Activated CD4-positive, alpha-beta T cell treated with anti-CD3 and anti-CD28 coated beads, Interleukin-2, amount 10 ng/mL, durations not matched to agents 7 days and 5 days (primary cell): ENCODE measurements at regions not wholly inside any gene's neighbourhood (a gene's known extent, or its start where the extent isn't known, plus 50 kb on each side); places are given as distances from the start of the nearest gene placed in this dataset.
"Not testable (repeated sequence)": the region's sequence is repeated elsewhere in the genome, so short reads cannot be mapped to it uniquely, and the experiment has no call there.

Source experiments
- CTCF ChIA-PET: fragments of 350-600 bp; sonication (Branson Sonifier 250); formaldehyde crosslinking; loops from one replicate; lab custom pipeline; 2021; ENCODE audit warnings: antibody characterized with exemption; lab: Charles Lee
- POLR2A ChIA-PET: fragments of 350-600 bp; sonication (Branson Sonifier 250); formaldehyde crosslinking; loops from one replicate; lab custom pipeline; 2021; ENCODE audit warnings: antibody characterized with exemption; lab: Charles Lee
- DNase-seq: peaks from one replicate; pipeline ENCODE4 v3.0.0-alpha.2; 2020
- H3K27ac Mint-ChIP-seq: one replicate; pipeline ENCODE4 v1.8.0; 2021; ENCODE audit warnings: mild to moderate bottlenecking, moderate library complexity, mixed read lengths
- H3K27me3 Mint-ChIP-seq: one replicate; pipeline ENCODE4 v1.8.0; 2021; ENCODE audit warnings: mixed read lengths
- H3K36me3 Mint-ChIP-seq: one replicate; pipeline ENCODE4 v1.8.0; 2021; ENCODE audit warnings: low read depth, mixed read lengths
- H3K4me1 Mint-ChIP-seq: one replicate; pipeline ENCODE4 v1.8.0; 2021; ENCODE audit warnings: mixed read lengths
- H3K4me3 Mint-ChIP-seq: one replicate; pipeline ENCODE4 v1.8.0; 2021; ENCODE audit warnings: mild to moderate bottlenecking, moderate library complexity, mixed read lengths
- H3K9me3 Mint-ChIP-seq: one replicate; pipeline ENCODE4 v1.8.0; 2021; ENCODE audit warnings: mixed read lengths

DNA sequence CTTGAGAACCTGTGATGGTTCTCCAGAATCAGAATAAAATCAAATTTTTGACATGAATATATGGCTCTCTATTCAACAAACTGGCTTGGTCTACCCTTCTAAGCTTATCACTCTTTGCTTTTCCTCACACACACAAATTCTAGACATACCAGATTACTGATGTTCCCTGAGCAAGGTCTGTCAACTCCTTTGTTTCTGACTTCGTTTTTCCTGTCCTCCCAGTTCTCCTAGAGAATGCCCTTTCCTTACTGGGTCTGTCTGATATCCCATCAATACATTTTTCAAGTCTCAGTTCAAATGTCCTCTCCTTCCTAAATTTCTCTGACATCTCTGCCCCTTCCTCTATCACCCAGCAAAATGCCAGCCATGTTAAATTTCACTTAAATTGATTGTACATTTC is 202.1 kb upstream of the IGFBP7 start:
- Mint-ChIP-seq H3K4me3 (no peak overlapping the region), H3K36me3 (no peaks in the 10 kb centered on the region), H3K27ac (no peak overlapping the region), H3K9me3 (no peaks in the 10 kb centered on the region), H3K4me1 (no peaks in the 10 kb centered on the region), H3K27me3 (no peaks in the 10 kb centered on the region)
- no peak for DNase-seq
- CTCF ChIA-PET: no interaction called here
- POLR2A ChIA-PET: no interaction called here

DNA sequence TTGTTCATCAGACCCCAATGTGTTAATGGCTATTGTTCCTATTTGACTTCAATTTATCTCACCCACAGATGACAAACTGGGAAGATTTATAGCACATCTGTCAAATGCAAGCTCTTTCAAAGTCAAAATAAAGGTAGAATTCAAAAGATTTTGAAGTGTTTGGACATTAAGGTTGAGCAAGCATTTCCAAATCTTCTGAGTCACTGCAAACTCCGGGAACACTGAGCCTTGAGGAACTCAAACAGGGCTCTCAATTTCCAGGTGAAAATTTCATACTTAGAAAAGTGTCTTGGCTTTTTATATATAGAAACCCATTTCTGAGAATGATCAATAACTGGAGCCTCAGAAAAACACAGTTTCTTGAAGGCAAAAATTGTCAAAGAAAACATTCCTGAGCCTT is 199.5 kb upstream of the IGFBP7 start:
- Mint-ChIP-seq H3K27ac (no peak overlapping the region), H3K4me3 (no peak overlapping the region), H3K4me1 (no peaks in the 10 kb centered on the region), H3K9me3 (no peaks in the 10 kb centered on the region), H3K36me3 (no peaks in the 10 kb centered on the region), H3K27me3 (no peaks in the 10 kb centered on the region)
- CTCF ChIA-PET: no interaction called here
- POLR2A ChIA-PET: no interaction called here
- DNase-seq: no peak

GRCh38 chr4:57308301-57308700 is 198.1 kb upstream of the IGFBP7 start:
- POLR2A ChIA-PET: no interaction called here
- H3K27ac Mint-ChIP-seq: no peak overlapping the region
- CTCF ChIA-PET: no interaction called here
- DNase-seq: no peak
- H3K9me3 Mint-ChIP-seq: no peaks in the 10 kb centered on the region
- H3K36me3 Mint-ChIP-seq: no peaks in the 10 kb centered on the region
- H3K4me3 Mint-ChIP-seq: no peak overlapping the region
- no peaks in the 10 kb centered on the region for H3K4me1 Mint-ChIP-seq
- H3K27me3 Mint-ChIP-seq: no peaks in the 10 kb centered on the region

DNA sequence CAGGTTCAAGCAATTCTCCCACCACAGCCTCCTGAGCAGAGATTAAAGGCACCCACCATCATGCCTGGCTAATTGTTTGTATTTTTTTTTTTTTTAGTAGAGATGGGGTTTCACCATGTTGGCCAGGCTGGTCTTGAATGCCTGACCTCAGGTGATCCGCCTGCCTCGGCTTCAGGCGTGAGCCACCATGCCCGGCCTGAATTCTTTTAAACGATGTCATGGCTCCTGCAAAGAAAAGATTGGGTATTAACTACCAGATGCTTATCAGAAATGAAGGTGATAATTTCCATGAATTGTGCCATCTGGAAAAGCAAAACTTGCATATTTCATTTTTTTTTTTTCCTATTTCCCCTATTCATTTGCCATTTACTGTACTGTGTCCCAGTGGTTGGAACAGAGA is 195.7 kb upstream of the IGFBP7 start:
- H3K4me1 Mint-ChIP-seq: no peaks in the 10 kb centered on the region
- H3K4me3 Mint-ChIP-seq: no peak overlapping the region
- no peaks in the 10 kb centered on the region for H3K27me3 Mint-ChIP-seq
- no peaks in the 10 kb centered on the region for H3K9me3 Mint-ChIP-seq
- CTCF ChIA-PET: no interaction called here
- H3K36me3 Mint-ChIP-seq: no peaks in the 10 kb centered on the region
- POLR2A ChIA-PET: no interaction called here
- no peak for DNase-seq
- no peak overlapping the region for H3K27ac Mint-ChIP-seq

DNA sequence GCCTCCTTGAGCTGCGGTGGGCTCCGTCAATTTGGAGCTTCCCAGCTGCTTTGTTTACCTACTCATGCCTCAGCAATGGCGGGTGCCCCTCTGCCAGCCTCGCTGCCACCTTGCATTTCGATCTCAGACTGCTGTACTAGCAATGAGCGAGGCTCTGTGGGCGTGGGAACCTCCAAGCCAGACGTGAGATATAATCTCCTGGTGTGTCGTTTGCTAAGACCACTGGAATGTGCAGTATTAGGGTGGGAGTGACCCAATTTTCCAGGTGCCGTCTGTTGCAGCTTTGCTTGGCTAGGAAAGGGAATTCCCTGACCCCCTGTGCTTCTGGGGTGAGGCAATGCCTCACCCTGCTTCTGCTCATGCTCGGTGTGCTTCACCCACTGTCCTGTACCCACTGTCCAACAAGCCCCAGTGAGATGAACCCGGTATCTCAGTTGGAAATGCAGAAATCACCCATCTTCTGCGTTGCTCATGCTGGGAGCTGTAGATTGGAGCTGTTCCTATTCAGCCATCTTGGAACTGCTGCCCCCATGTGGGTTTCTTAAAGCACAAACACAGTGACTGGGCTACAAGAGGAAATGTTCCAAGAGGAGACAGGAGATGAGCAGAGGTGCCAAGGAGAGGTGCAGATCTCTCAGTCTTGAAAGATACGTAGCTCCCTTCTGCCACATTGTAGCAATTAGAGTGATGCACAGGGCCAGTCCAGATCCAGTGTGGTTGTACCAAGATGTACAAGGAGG is 193.0 kb upstream of the IGFBP7 start:
- DNase-seq: no peak
- H3K27me3 Mint-ChIP-seq: no peaks in the 10 kb centered on the region
- POLR2A ChIA-PET: no interaction called here
- CTCF ChIA-PET: no interaction called here
- H3K4me3 Mint-ChIP-seq: no peak overlapping the region
- H3K9me3 Mint-ChIP-seq: no peaks in the 10 kb centered on the region
- H3K27ac Mint-ChIP-seq: no peak overlapping the region
- H3K4me1 Mint-ChIP-seq: no peaks in the 10 kb centered on the region
- no peaks in the 10 kb centered on the region for H3K36me3 Mint-ChIP-seq

DNA sequence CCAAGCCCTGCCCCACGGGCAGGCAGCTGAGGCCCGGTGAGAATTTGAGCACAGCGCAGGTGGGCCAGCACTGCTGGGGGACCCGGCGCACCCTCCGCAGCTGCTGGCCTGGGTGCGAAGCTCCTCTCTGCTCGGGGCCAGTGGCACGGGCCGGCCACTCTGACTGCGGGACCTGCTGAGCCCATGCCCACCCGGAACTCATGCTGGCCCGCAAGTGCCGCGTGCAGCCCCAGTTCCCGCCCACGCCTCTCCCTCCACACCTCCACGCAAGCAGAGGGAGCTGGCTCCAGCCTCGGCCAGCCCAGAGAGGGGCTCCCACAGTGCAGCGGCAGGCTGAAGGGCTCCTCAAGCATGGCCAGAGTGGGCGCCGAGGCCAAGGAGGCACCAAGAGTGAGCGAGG is 190.1 kb upstream of the IGFBP7 start:
- POLR2A ChIA-PET, H3K4me1 Mint-ChIP-seq, CTCF ChIA-PET, DNase-seq, H3K27me3 Mint-ChIP-seq, H3K27ac Mint-ChIP-seq, H3K9me3 Mint-ChIP-seq, H3K36me3 Mint-ChIP-seq, H3K4me3 Mint-ChIP-seq: not testable (repeated sequence)

- no peaks in the 10 kb centered on the region for H3K27me3 Mint-ChIP-seq
- POLR2A ChIA-PET: no interaction called here
- no peaks in the 10 kb centered on the region for H3K36me3 Mint-ChIP-seq
- CTCF ChIA-PET: no interaction called here
- DNase-seq: no peak
- no peak overlapping the region for H3K4me3 Mint-ChIP-seq
- H3K4me1 Mint-ChIP-seq: no peaks in the 10 kb centered on the region
- no peak overlapping the region for H3K27ac Mint-ChIP-seq
- H3K9me3 Mint-ChIP-seq: no peaks in the 10 kb centered on the region
Observed at GRCh38 chr4:57291911-57292310, 181.7 kb upstream of the IGFBP7 start.

DNA sequence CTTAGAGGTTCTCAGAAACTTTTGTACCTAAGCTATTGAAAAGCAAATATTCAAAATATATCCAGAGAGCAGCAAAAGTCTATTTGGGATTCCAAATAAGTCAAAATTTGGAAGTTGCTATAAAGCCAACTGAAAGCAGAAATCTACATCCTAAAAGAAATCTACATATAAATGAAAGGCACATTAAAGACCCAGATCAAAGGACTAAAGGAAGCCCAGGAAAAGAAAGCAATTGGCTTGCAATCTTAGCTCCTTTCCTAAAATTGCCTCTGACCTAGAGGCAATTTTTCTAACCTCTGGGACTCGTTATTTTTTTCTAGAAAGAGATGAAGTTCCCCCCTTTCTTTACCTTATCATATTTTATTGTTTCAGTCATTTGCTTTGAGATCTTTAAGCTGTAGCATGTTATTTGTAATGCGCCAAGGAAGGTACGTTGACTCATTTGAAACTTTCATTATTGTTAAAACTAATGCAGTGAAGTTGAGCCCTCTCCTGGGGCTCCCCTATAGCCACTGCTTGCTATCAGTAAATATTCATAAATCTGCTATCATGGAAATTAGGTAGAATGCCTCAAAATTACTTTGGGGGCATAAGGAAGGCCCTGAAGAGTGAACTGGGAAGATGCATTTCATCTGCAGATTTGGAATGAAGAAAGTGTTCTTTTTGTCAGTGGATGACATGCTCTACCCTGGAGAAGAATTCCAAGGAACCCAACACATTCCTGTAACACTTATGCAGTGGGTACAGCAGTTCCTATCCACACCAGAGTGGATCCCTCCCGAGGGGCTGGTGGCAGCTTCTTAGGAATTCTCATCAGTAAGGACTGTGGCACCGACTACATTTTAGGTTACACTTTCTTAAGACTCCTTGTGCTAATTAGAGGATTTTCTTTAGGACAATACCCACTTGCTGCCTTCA is 177.8 kb upstream of the IGFBP7 start:
- Mint-ChIP-seq H3K9me3 (no peaks in the 10 kb centered on the region), H3K4me1 (no peaks in the 10 kb centered on the region), H3K27me3 (no peaks in the 10 kb centered on the region), H3K36me3 (no peaks in the 10 kb centered on the region), H3K27ac (no peak overlapping the region), H3K4me3 (no peak overlapping the region)
- DNase-seq: no peak
- POLR2A ChIA-PET: no interaction called here
- CTCF ChIA-PET: no interaction called here

GRCh38 chr4:57282933-57283310 is 172.7 kb upstream of the IGFBP7 start:
- Mint-ChIP-seq H3K9me3 (no peaks in the 10 kb centered on the region), H3K36me3 (no peaks in the 10 kb centered on the region), H3K27me3 (no peaks in the 10 kb centered on the region), H3K4me1 (no peaks in the 10 kb centered on the region), H3K27ac (no peak overlapping the region), H3K4me3 (no peak overlapping the region)
- DNase-seq: no peak
- CTCF ChIA-PET: no interaction called here
- POLR2A ChIA-PET: no interaction called here

GRCh38 chr4:57280481-57280880 is 170.3 kb upstream of the IGFBP7 start:
- Mint-ChIP-seq H3K27me3 (no peaks in the 10 kb centered on the region), H3K27ac (no peak overlapping the region), H3K4me3 (no peak overlapping the region), H3K36me3 (no peaks in the 10 kb centered on the region), H3K9me3 (no peaks in the 10 kb centered on the region), H3K4me1 (no peaks in the 10 kb centered on the region)
- no peak for DNase-seq
- CTCF ChIA-PET: no interaction called here
- POLR2A ChIA-PET: no interaction called here

DNA sequence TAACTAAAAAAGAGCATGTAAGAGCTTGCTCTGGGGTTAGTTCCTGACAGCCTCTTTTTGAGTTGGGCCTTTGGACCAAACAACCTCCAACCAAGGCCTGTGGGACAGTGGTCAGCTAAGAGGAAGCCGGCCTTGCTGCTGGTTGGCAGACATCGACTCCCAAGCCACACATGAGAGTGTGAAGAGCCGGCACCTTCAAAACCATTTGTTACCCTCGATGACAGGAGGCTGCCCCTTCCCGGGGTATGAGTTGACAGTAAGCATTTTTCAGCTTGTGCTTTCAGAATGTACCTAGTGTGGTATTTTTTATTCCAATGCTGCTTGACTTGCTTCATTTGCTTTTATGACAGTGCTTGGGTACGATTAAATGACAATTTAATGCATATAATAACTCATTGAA is 168.6 kb upstream of the IGFBP7 start:
- no peak for DNase-seq
- H3K4me1 Mint-ChIP-seq: no peaks in the 10 kb centered on the region
- no peaks in the 10 kb centered on the region for H3K9me3 Mint-ChIP-seq
- CTCF ChIA-PET: no interaction called here
- no peaks in the 10 kb centered on the region for H3K36me3 Mint-ChIP-seq
- no peak overlapping the region for H3K4me3 Mint-ChIP-seq
- POLR2A ChIA-PET: no interaction called here
- no peaks in the 10 kb centered on the region for H3K27me3 Mint-ChIP-seq
- no peak overlapping the region for H3K27ac Mint-ChIP-seq

DNA sequence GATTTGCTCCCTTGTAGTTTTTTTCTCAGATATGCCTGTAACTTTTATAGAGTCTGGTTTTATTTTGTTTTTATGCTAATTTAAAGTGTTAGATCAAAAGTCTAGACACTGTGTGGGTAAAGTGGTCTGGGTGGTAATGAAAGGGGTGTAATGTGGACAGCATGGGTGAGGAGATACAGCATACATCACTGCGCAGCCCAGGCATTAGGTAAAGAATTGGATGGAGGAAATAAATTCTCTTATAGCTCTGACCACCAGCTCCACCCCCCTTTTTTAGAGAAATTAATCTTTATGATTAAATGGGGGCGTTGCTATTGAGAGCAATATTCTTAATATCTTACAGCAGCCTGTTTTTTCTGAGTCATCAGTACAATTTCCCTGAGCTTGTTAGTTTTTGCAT is 163.9 kb upstream of the IGFBP7 start:
- DNase-seq: no peak
- Mint-ChIP-seq H3K4me1 (no peaks in the 10 kb centered on the region), H3K36me3 (no peaks in the 10 kb centered on the region), H3K27me3 (no peaks in the 10 kb centered on the region), H3K27ac (no peak overlapping the region), H3K4me3 (no peak overlapping the region), H3K9me3 (no peaks in the 10 kb centered on the region)
- ChIA-PET POLR2A (no interaction called here), CTCF (no interaction called here)

DNA sequence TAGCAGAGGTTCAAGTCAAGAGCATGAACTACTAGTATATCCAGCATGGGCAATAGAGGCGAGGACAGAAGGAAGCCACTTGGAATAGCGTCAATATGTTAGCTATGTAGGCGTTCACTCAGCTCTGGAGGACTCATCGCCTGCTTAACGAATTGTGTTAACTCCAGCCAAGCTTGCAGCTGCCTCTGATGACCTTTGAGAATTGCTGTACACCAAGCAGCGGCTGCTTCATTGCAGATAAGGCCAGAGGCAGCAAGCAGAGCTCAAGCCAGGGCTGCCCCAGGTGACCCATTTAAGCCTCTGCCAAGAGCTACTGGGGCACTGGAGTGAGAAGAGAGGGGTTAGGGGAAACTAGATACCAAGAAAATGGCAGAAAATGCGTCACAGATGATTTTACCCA is 160.2 kb upstream of the IGFBP7 start:
- no peaks in the 10 kb centered on the region for H3K9me3 Mint-ChIP-seq
- no peak overlapping the region for H3K4me3 Mint-ChIP-seq
- ChIA-PET POLR2A (no interaction called here), CTCF (interaction anchor here (0.6 to 1.6 kb wide), 2 partner anchors 13 to 106 kb away, joined by 3 to 4 read pairs; no protein-coding TSS in a partner anchor)
- DNase-seq: no peak
- no peaks in the 10 kb centered on the region for H3K27me3 Mint-ChIP-seq
- no peaks in the 10 kb centered on the region for H3K4me1 Mint-ChIP-seq
- no peak overlapping the region for H3K27ac Mint-ChIP-seq
- H3K36me3 Mint-ChIP-seq: no peaks in the 10 kb centered on the region
